ENCODE measurements at regions not wholly inside any gene's neighbourhood (a gene's known extent, or its start where the extent isn't known, plus 50 kb on each side); places are given as distances from the start of the nearest gene placed in this dataset.

DNA sequence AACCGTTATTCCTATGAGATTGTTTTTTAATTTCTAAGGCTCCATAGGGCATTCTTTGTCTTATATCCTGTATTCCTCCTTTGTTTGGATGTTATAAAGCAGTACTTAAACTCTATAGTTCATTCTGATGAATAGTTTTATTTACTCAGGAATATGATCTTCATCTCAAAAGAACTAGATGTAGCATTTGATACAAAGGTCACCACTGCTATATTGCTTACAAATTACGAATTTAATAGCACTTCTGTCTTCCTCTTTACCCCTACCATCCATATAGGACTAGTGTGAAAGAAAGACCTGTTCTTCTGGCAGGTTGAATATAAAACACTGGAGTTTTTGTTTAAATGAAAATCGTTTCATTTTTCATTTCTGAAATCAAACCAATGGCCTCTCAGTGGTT is 468.1 kb upstream of the CXADR start:
- H3K4me3 ChIP-seq (ENCODE audit: low read depth, poor library complexity, severe bottlenecking), result no peak overlapping the region
- WGBS, 2 donors, result 81 to 82% methylated on average over 3 of the region's 3 CpGs
- TF ChIP-seq POLR2A (IDR thresholded peaks at IDR 0.05), result no peak
- TF ChIP-seq, protein P1, sequence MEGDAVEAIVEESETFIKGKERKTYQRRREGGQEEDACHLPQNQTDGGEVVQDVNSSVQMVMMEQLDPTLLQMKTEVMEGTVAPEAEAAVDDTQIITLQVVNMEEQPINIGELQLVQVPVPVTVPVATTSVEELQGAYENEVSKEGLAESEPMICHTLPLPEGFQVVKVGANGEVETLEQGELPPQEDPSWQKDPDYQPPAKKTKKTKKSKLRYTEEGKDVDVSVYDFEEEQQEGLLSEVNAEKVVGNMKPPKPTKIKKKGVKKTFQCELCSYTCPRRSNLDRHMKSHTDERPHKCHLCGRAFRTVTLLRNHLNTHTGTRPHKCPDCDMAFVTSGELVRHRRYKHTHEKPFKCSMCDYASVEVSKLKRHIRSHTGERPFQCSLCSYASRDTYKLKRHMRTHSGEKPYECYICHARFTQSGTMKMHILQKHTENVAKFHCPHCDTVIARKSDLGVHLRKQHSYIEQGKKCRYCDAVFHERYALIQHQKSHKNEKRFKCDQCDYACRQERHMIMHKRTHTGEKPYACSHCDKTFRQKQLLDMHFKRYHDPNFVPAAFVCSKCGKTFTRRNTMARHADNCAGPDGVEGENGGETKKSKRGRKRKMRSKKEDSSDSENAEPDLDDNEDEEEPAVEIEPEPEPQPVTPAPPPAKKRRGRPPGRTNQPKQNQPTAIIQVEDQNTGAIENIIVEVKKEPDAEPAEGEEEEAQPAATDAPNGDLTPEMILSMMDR (IDR thresholded peaks at IDR 0.05), result no peak
- intact Hi-C loops (cut with DNase I; ENCODE audit: low total_unique reads), result no loop called here
- DNase-seq (ENCODE audit: low spot score in 2 of 2), result no peak

DNA sequence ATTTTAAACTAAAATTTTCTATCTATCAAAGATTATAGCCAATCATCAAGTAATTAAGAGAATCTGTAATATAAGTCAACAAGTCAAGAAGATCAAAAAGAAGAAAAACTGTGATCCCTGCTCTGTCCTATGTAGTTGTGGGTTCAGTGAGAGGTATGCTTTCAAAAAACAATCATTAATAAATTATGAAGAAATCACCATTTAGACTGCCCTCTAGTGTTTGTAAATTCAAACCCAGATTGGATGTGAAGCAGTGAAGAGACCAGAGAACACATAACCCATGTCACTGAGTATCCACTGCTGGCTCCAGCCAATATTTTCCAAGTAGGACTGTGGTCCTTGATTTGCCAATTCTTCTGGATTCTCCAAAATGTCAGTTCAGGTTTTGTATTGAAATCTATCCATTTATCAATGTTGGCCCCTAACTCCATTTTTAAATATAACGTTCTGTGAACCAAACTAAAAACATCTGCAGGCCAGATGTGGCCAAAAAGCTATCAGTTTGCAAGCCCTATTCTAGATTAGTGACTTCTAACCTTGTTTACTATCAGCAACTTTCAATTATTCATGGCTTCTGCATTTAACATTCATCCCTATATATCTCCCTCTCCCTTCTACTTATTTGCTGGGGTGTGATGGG is 467.5 kb upstream of the CXADR start:
- DNase-seq (ENCODE audit: low spot score in 2 of 2), result no peak
- intact Hi-C loops (cut with DNase I; ENCODE audit: low total_unique reads), result no loop called here
- no peak overlapping the region for H3K4me3 ChIP-seq (ENCODE audit: low read depth, poor library complexity, severe bottlenecking)
- TF ChIP-seq, protein P1 (IDR thresholded peaks at IDR 0.05), result no peak
- TF ChIP-seq POLR2A (IDR thresholded peaks at IDR 0.05), result no peak
- 24 to 31% methylated on average over 1 of the region's 1 CpG for WGBS, 2 donors

DNA sequence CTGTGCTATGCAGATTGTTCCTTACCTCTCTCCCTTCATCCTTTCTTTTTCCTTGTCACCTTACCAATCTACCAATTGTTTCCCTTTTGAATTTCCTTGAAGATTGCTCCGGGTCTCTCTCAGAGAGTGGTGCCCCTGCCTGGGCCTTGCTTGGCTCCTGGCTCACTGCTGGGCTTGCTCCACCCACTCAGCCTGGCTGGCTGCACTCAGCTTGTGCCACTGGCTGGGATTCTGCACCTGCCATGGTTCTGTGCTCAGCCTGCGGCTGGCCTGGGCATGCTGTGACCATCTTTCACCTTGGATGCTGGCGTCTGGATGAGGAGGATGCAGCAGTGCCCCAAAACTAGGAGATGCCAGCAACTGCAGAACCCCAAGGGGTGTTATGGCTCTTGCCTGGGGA is 463.9 kb upstream of the CXADR start:
- no peak overlapping the region for H3K4me3 ChIP-seq (ENCODE audit: low read depth, poor library complexity, severe bottlenecking)
- 60% methylated on average over 3 of the region's 3 CpGs for WGBS, 2 donors
- DNase-seq (ENCODE audit: low spot score in 2 of 2), result no peak
- TF ChIP-seq, protein P1 (IDR thresholded peaks at IDR 0.05), result no peak
- TF ChIP-seq POLR2A (IDR thresholded peaks at IDR 0.05), result no peak
- intact Hi-C loops (cut with DNase I; ENCODE audit: low total_unique reads), result no loop called here

DNA sequence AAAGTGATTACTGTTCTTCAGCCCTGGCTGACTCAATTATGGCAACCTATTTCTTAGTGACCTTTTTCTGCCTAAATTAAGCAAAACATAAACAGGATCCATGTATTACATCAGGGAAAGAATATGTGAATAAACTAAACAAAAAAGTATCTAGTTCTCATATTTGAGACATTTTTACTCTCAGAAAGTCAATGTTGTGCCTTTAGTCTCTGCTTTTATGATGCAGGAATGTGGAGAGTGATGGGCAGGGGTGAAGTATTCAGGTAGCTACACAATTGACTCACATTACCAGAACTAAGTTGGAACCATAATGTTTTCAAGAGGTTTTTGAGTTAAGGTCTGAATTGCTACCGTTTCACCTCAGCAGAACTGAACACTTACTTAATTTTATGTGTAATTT is 462.7 kb upstream of the CXADR start:
- no peak overlapping the region for H3K4me3 ChIP-seq (ENCODE audit: low read depth, poor library complexity, severe bottlenecking)
- DNase-seq (ENCODE audit: low spot score in 2 of 2), result no peak
- intact Hi-C loops (cut with DNase I; ENCODE audit: low total_unique reads), result no loop called here
- WGBS, 2 donors, result 50 to 65% methylated on average over 1 of the region's 1 CpG
- TF ChIP-seq, protein P1 (IDR thresholded peaks at IDR 0.05), result no peak
- TF ChIP-seq POLR2A (IDR thresholded peaks at IDR 0.05), result no peak

DNA sequence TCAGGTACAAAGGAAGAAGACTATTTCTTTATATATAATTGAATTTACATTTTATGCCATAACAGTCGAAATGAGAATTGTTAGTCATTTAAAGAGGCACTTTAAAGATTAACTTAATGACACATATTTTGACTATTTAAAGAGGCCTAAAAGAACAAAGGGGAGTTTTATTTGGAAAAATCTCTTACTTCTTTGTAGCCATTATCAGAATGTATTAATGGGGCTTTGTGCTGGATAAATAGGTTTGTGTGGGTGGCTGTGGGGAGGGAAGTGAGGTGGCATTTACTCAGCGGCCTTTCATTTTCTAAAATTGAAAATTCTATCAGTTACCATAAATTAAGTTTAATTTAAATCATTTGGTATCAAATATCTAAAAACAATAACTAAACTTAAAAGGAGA is 462.2 kb upstream of the CXADR start:
- WGBS, 2 donors, result 55 to 62% methylated on average over 2 of the region's 2 CpGs
- DNase-seq (ENCODE audit: low spot score in 2 of 2), result no peak
- TF ChIP-seq POLR2A (IDR thresholded peaks at IDR 0.05), result no peak
- TF ChIP-seq, protein P1 (IDR thresholded peaks at IDR 0.05), result no peak
- H3K4me3 ChIP-seq (ENCODE audit: low read depth, poor library complexity, severe bottlenecking), result no peak overlapping the region
- intact Hi-C loops (cut with DNase I; ENCODE audit: low total_unique reads), result no loop called here

DNA sequence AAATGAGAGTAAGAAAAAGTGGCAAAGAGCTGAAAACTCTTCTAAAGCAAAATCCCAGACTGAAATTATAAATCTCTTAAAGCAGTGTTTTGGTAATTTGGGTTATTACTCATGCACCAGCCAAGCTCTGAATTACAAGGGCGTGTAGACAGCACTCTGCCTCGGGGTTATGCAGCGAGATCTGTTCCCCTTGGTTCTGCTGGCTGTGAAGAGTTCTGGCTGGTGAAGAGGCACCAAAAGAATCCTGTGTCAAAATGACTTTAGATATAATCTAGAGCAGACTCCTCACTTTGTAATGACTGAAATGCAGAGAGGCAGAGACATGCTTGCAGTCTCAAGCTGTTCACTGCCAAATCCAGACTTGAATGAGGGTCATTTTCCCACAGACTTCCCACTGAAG is 461.8 kb upstream of the CXADR start:
- WGBS, 2 donors, result 24 to 27% methylated on average over 3 of the region's 3 CpGs
- TF ChIP-seq, protein P1 (IDR thresholded peaks at IDR 0.05), result no peak
- no peak for TF ChIP-seq POLR2A (IDR thresholded peaks at IDR 0.05)
- intact Hi-C loops (cut with DNase I; ENCODE audit: low total_unique reads), result no loop called here
- H3K4me3 ChIP-seq (ENCODE audit: low read depth, poor library complexity, severe bottlenecking), result no peak overlapping the region
- peak in 1 of 2 donors; percentile 35 for DNase-seq (ENCODE audit: low spot score in 2 of 2)
